ENCODE measurements at regions not wholly inside any gene's neighbourhood (a gene's known extent, or its start where the extent isn't known, plus 50 kb on each side); places are given as distances from the start of the nearest gene placed in this dataset.
"Not testable (repeated sequence)": the region's sequence is repeated elsewhere in the genome, so short reads cannot be mapped to it uniquely, and the experiment has no call there.

DNA sequence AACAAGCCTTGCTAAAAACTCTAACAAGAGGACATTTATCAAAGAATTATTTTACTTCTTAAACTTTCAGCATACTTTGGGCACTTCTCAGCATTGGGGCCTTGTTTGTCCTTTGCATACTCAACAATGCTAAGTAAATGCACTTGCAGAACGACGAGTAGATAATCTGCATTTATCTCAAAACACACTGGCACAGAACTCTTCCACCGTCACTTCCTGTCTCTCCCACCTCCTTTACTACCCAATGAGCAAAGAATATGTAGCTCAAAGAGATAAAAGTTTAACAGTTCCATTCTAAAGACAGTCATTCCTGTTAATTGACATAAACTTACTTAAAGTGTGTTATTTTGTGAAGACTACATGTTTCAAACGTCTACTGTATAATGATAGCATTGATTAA, 70.1 kb upstream of the LRRC37A2 start:
- not testable (repeated sequence) for TF ChIP-seq TEAD4 (CRISPR knock-in tag; IDR thresholded peaks at IDR 0.05); SP1 (CRISPR knock-in tag; conservative IDR thresholded peaks at IDR 0.05); CREB1 (CRISPR knock-in tag; IDR thresholded peaks at IDR 0.05); NR3C1 (CRISPR knock-in tag; conservative IDR thresholded peaks at IDR 0.05; ENCODE audit: low read depth); ZNF317 (CRISPR knock-in tag; IDR thresholded peaks at IDR 0.05; ENCODE audit: borderline replicate concordance, low read depth)
- TF ChIP-seq, protein P1, sequence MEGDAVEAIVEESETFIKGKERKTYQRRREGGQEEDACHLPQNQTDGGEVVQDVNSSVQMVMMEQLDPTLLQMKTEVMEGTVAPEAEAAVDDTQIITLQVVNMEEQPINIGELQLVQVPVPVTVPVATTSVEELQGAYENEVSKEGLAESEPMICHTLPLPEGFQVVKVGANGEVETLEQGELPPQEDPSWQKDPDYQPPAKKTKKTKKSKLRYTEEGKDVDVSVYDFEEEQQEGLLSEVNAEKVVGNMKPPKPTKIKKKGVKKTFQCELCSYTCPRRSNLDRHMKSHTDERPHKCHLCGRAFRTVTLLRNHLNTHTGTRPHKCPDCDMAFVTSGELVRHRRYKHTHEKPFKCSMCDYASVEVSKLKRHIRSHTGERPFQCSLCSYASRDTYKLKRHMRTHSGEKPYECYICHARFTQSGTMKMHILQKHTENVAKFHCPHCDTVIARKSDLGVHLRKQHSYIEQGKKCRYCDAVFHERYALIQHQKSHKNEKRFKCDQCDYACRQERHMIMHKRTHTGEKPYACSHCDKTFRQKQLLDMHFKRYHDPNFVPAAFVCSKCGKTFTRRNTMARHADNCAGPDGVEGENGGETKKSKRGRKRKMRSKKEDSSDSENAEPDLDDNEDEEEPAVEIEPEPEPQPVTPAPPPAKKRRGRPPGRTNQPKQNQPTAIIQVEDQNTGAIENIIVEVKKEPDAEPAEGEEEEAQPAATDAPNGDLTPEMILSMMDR (IDR thresholded peaks at IDR 0.05) = not testable (repeated sequence)
- TF ChIP-seq, protein P2, sequence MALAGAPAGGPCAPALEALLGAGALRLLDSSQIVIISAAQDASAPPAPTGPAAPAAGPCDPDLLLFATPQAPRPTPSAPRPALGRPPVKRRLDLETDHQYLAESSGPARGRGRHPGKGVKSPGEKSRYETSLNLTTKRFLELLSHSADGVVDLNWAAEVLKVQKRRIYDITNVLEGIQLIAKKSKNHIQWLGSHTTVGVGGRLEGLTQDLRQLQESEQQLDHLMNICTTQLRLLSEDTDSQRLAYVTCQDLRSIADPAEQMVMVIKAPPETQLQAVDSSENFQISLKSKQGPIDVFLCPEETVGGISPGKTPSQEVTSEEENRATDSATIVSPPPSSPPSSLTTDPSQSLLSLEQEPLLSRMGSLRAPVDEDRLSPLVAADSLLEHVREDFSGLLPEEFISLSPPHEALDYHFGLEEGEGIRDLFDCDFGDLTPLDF (CRISPR knock-in tag; IDR thresholded peaks at IDR 0.05) = not testable (repeated sequence)
- TF ChIP-seq, protein P3, sequence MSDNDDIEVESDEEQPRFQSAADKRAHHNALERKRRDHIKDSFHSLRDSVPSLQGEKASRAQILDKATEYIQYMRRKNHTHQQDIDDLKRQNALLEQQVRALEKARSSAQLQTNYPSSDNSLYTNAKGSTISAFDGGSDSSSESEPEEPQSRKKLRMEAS (CRISPR knock-in tag; IDR thresholded peaks at IDR 0.05) = not testable (repeated sequence)
- TF ChIP-seq, protein P4, sequence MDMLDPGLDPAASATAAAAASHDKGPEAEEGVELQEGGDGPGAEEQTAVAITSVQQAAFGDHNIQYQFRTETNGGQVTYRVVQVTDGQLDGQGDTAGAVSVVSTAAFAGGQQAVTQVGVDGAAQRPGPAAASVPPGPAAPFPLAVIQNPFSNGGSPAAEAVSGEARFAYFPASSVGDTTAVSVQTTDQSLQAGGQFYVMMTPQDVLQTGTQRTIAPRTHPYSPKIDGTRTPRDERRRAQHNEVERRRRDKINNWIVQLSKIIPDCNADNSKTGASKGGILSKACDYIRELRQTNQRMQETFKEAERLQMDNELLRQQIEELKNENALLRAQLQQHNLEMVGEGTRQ (CRISPR knock-in tag; IDR thresholded peaks at IDR 0.05) = not testable (repeated sequence)
- TF ChIP-seq, protein P5, sequence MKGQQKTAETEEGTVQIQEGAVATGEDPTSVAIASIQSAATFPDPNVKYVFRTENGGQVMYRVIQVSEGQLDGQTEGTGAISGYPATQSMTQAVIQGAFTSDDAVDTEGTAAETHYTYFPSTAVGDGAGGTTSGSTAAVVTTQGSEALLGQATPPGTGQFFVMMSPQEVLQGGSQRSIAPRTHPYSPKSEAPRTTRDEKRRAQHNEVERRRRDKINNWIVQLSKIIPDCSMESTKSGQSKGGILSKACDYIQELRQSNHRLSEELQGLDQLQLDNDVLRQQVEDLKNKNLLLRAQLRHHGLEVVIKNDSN (CRISPR knock-in tag; IDR thresholded peaks at IDR 0.05) = not testable (repeated sequence)
- TF ChIP-seq, protein P6, sequence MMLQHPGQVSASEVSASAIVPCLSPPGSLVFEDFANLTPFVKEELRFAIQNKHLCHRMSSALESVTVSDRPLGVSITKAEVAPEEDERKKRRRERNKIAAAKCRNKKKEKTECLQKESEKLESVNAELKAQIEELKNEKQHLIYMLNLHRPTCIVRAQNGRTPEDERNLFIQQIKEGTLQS (CRISPR knock-in tag; conservative IDR thresholded peaks at IDR 0.05) = not testable (repeated sequence)

All from WTC11 (cell line).